NCI-H128 (cell line): ENCODE measurements at regions not wholly inside any gene's neighbourhood (a gene's known extent, or its start where the extent isn't known, plus 50 kb on each side); places are given as distances from the start of the nearest gene placed in this dataset.

ENCODE experiments used
- DNase-seq: peaks from one replicate; lab custom pipeline; 2025; ENCODE audit not compliant: unreplicated experiment; lab: John Stamatoyannopoulos, UW

DNA sequence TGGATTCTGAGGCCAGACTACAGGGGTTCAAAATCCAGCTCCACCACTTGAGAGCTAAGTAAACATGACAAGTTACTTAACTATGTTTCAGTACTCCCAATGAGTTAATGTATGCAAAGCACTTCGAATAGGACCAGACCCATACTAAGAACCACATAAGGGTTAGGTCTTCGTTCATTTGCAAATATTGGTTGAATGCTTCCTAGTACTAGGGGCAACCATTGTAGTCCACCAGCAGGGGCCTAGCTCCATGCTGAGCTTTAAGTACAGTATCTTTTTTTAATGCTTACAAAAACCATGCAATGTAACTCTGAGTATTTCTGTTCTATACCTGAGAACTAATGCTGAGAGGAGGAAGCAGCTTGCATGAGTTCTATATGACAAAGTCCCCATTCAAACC is 80.4 kb upstream of the PDE1C start:
- no peak for DNase-seq

DNA sequence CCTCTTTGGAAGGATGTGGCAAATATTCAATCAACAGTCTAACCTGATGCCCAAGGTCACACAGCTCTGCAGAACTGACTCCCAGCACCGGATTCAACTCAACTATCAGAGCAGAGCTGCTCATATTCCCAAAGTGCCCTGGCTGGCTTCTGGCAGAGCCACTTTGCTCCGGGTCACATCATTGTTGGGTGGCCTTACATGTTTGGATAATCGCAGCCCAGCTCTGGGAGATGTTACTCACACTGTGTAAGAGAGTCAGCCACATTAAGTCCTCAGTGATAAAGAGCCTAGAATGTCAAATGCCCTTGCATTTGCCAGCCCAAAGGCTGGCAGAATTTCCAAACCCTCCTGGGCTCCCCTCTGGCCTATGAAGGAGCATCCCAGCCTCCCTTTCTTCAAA is 79.8 kb upstream of the PDE1C start:
- no peak for DNase-seq

DNA sequence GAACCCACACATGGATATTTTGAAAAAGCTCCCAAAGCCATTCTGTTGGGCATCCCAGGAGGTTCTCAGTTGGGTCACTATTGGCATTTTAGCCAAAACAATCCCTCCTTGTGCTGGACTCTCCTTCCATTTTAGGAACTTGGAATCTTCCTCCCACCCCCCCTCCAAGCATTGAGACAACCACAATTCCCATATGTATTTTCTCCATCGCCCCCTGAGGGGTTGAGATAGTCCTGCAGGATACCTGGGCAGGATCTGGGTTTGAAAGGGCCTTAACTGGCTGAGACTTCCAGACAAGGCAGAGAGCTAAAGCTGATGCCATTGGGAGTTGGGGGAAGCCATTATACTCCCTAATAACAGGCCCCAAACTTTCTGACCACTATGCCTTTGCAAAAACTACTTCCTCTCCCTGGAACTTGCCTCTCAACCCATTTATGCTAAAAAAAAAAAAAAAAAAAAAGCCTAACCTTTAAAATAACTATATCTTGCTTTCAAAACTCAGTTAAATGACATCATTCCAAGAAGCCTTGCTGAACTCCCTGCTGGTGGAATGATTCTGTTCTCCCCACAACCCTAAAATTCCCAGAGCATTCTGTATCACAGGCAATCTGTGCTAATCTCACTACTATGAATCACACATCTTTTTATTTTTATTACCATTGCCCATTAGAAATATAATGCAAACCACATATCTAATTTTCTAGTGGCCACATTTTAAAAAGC is 77.5 kb upstream of the PDE1C start:
- DNase-seq = no peak

DNA sequence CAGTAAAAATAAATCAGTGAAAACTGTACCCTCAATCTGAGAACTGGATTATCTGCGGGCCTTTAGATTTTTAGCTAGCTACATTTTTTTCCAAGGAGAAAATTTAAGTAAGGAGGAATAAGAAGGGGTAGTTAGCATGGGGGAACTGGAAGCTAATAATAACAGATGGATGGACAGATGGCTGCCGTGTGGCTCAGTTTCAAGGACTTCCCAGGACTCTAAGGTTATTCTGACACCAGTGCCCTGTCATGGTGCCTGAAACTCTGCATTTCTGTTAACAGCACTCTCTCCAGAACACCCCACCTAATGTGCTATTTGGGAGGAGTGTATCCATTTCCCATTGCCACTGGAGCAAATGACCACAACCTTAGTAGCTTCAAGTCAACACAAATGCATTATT is 75.7 kb upstream of the PDE1C start:
- no peak for DNase-seq

DNA sequence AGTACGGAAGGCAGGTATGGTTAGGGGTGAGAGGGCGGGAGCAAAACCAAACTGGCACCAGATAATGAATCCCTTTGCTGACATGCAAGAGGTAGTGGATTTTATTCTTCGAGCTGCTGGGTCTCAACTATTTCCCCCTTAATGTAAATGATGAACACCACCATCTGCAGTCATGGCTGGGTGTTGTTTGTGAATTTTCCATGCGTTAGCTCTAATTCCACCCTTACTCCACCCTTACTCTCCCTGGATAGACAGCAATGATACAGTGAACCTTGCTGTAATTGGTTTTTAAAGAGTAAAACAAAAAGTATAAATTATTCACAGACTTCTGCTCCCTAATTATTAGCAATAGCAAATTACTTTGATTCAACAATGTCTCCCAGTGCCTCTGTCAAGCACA is 74.5 kb upstream of the PDE1C start:
- DNase-seq = no peak

DNA sequence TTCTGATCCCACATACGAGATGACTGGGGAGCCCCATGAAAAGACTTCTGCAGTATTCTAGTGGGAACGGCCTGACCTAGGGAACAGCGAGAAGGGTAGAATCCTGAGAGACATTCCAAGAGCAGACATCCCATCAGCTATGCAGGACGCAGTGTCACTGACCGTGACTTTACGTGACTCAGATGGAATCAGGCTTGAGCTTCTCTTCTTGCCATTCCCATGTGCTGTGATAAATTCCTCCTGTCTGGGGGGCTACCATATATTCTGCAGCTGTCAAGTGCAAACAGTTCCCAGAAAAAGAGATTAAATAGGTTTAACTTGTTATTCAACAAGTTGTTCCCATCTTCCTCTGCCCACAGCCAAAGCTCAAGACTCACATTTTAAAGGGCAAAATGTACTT is 73.1 kb upstream of the PDE1C start:
- DNase-seq = no peak

DNA sequence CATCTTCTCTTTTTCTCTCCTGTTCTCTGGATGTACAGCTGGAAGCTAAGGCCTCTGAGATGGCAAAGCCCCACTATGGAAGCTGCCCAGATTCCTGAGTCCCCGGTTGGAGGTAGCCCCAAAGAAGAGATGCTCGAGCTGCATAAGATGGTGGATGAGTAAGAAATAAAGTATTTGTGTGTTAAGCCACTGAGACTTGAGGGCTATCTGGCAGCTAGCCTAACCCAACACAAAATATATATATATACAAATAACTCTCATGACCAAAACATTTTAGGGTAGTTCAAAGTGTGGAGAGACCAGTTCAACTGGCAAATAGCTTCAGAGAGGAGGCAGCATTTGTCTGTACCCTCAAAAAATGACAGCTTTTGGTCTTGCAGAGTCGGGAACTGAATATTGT is 72.4 kb upstream of the PDE1C start:
- DNase-seq = no peak

DNA sequence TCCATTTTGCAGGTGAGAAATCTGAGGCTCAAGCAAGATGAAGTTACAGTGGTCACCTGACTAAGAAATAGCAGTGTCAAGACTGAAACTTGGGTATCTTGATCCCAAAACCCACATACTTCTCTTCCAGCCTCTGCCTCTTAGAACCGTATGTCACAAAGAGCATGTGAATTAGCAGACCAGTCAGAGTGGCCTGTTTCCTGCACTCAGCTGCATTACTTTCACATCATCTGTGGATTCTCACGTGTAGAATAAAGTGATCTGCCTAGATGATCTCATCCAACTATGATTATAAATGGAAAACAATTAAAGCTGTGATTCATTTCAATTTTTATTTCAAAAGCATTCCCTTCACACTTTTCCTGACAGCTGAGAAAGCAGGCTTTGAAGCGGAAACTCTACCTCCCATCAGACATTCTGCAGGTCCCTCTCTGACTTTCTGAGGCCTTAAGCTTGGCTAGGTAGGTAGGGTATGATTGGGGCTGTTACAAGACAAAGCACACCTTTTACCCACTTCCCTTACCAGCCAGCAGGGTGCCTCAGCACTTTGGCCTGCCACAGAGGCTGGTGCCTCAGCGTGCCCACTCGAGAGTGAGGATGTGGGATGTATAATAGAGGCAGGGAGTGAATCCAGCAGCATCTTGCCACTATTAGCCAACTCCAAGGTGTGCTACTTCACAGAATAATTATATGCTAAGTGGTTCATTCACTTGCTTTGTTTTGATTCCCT is 70.2 kb upstream of the PDE1C start:
- DNase-seq = peak; percentile 22

DNA sequence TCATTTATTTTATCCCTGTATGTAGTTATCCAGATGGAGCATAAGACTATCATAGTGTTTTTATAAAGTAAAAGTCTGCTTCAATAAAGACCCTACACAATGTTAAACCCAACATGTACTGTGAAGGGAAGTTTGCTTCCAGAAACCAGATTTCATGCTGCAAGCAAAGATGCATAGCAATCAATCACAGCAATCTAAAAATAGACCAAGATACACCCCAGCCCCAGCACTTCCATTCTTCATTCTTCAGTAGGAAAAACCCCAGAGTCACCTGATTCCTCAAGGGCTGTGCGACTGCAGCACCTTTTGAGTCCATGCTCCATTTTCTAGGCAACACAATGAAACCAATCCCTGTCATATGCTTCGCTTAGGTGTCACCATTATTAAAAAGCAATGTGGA is 66.9 kb upstream of the PDE1C start:
- no peak for DNase-seq

DNA sequence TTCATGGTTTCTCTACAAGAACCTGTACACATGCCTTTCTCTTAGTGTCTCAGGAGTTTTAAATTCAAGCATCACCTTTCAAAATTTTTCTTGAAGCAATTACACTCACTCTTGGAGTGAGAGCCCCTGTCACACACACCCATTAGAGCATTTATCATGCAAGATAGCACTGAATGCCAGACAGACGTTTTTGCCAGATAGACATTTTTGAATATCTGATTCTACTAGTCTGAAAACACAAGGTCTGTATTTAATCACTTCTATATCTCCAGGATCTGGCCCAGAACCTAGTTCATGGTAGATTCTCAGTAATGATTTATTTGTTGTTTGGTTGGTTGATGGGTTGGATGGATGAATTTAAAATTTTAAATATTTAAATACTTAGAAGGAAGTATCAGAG is 60.9 kb upstream of the PDE1C start:
- no peak for DNase-seq

DNA sequence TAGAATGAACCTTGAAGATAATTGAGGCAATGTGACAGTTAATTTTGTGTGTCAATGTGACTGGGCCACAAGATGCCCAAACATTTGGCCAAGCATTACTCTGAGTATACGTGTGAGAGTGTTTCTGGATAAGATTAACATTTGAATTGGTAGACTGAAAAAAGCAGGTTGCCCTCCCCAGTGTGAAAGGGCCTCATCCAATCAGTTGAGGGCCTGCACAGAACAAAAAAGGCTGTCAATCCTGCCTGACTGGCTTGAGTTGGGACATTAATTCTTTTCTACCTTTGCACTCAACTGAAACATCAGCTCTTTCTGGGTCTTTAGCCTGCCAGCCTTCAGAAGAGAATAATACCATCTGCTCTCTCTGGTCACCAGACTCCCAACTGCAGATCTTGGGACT is 56.6 kb upstream of the PDE1C start:
- no peak for DNase-seq
